Fibroblast of lung (primary cell): ENCODE measurements at regions not wholly inside any gene's neighbourhood (a gene's known extent, or its start where the extent isn't known, plus 50 kb on each side); places are given as distances from the start of the nearest gene placed in this dataset.

Experiments
- EZH2 ChIP-seq: IDR thresholded peaks from 2 replicates; pipeline ENCODE4 v1.5.1; 2012; ENCODE audit warnings: low read length, control low read depth, mild to moderate bottlenecking; ENCODE audit errors: missing control alignments
- TF ChIP-seq, protein P1 (sequence below), 2 donors: IDR thresholded peaks in 1 of 2; conservative IDR thresholded peaks in 1 of 2; 1 replicate in 1 of 2; 2 replicates in 1 of 2; pipeline ENCODE4 v1.5.1; 2011 to 2012; ENCODE audit warnings: low read length in 2 of 2, control low read depth in 1 of 2, inconsistent platforms in 1 of 2, low read depth in 1 of 2, mild to moderate bottlenecking in 1 of 2

DNA sequence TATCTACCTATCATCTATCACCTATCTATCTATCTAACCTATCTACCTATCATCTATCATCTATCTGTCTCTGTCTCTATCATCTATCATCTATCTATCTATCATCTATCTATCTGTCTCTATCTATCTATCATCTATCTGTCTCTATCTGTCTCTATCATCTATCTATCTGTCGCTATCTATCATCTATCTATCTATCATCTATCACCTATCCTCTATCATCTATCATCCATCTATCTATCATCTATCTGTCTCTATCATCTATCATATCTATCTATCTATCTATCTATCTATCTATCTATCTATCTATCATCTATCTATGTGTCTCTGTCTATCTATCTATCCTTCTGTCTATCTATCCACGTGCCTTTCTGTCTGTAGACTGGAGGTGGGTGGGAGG is 59.5 kb upstream of the FAM20C start:
- TF ChIP-seq, protein P1, sequence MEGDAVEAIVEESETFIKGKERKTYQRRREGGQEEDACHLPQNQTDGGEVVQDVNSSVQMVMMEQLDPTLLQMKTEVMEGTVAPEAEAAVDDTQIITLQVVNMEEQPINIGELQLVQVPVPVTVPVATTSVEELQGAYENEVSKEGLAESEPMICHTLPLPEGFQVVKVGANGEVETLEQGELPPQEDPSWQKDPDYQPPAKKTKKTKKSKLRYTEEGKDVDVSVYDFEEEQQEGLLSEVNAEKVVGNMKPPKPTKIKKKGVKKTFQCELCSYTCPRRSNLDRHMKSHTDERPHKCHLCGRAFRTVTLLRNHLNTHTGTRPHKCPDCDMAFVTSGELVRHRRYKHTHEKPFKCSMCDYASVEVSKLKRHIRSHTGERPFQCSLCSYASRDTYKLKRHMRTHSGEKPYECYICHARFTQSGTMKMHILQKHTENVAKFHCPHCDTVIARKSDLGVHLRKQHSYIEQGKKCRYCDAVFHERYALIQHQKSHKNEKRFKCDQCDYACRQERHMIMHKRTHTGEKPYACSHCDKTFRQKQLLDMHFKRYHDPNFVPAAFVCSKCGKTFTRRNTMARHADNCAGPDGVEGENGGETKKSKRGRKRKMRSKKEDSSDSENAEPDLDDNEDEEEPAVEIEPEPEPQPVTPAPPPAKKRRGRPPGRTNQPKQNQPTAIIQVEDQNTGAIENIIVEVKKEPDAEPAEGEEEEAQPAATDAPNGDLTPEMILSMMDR (conservative IDR thresholded peaks at IDR 0.05 in 1 of 2, IDR thresholded peaks at IDR 0.05 in 1 of 2; ENCODE audit: low read depth in 1 of 2, low read length in 2 of 2), result no peak
- TF ChIP-seq EZH2, result no peak
